Caco-2 (cell line): ENCODE measurements at regions not wholly inside any gene's neighbourhood (a gene's known extent, or its start where the extent isn't known, plus 50 kb on each side); places are given as distances from the start of the nearest gene placed in this dataset.

ENCODE experiments used
- BruUV-seq: library from RNA; stranded (reverse); fragments of 400-500 nt; replicated peaks from 2 replicates; lab custom pipeline; 2021; lab: Mats Ljungman, UMichigan
- CTCF ChIA-PET: fragments of 300-600 bp; sonication (Branson Sonifier 250); formaldehyde crosslinking; loops from one replicate; lab custom pipeline; 2022; ENCODE audit warnings: antibody characterized with exemption; lab: Charles Lee
- POLR2A ChIA-PET: fragments of 300-600 bp; sonication (Branson Sonifier 250); formaldehyde crosslinking; loops from one replicate; lab custom pipeline; 2022; ENCODE audit warnings: antibody characterized with exemption; lab: Charles Lee
- DNase-seq, 2 experiments: peaks; one replicate each; pipeline versions ENCODE4 v3.0.0 to v3.0.0-alpha.2; 2020 to 2022
- H3K27me3 ChIP-seq: replicated peaks from 2 replicates; pipeline ENCODE4 v1.6.0; 2011; ENCODE audit warnings: low read length; ENCODE audit not compliant: control insufficient read depth, insufficient read depth
- H3K36me3 ChIP-seq: 2 replicates; pipeline ENCODE4 v1.5.1; 2011; ENCODE audit warnings: low read length; ENCODE audit not compliant: control insufficient read depth, insufficient read depth
- H3K4me1 ChIP-seq: fragments of 250-450 bp; sonication (Bioruptor Pico); 2 replicates; pipeline ENCODE4 v1.5.1; 2020; ENCODE audit warnings: mild to moderate bottlenecking
- H3K4me3 ChIP-seq: 2 replicates; pipeline ENCODE4 v1.5.1; 2011; ENCODE audit warnings: low read depth, mild to moderate bottlenecking, control low read depth, low read length
- H3K9me3 ChIP-seq: fragments of 250-450 bp; sonication (Bioruptor Pico); 2 replicates; pipeline ENCODE4 v1.5.1; 2020; ENCODE audit warnings: mild to moderate bottlenecking, moderate library complexity
- H3K27ac Mint-ChIP-seq: one replicate; pipeline ENCODE4 v1.8.0; 2022; ENCODE audit warnings: mixed read lengths; ENCODE audit not compliant: unreplicated experiment
- H3K27me3 Mint-ChIP-seq: one replicate; pipeline ENCODE4 v1.8.0; 2022; ENCODE audit warnings: mixed read lengths; ENCODE audit not compliant: insufficient read depth, unreplicated experiment
- H3K36me3 Mint-ChIP-seq: one replicate; pipeline ENCODE4 v1.8.0; 2022; ENCODE audit warnings: mild to moderate bottlenecking, mixed read lengths; ENCODE audit not compliant: insufficient read depth, unreplicated experiment
- H3K4me1 Mint-ChIP-seq: one replicate; pipeline ENCODE4 v1.8.0; 2022; ENCODE audit warnings: low read depth, mixed read lengths; ENCODE audit not compliant: unreplicated experiment
- H3K4me3 Mint-ChIP-seq: one replicate; pipeline ENCODE4 v1.8.0; 2022; ENCODE audit warnings: mild to moderate bottlenecking, moderate library complexity, mixed read lengths; ENCODE audit not compliant: unreplicated experiment
- H3K9me3 Mint-ChIP-seq: one replicate; pipeline ENCODE4 v1.8.0; 2022; ENCODE audit warnings: mixed read lengths; ENCODE audit not compliant: unreplicated experiment
- intact Hi-C: fragments of 100-400 bp; cut with micrococcal nuclease; formaldehyde crosslinking; loops from one replicate; pipeline ENCODE4 v1.10.0; 2022; ENCODE audit not compliant: unreplicated experiment
- TF ChIP-seq, protein P1 (sequence below), 2 experiments: fragments of 200-600 bp in 1 of 2; IDR thresholded peaks; 1 replicate in 1 of 2; 2 replicates in 1 of 2; pipeline versions ENCODE4 v1.5.1 to v1.8.0; 2011 to 2022; ENCODE audit warnings: antibody characterized with exemption in 1 of 2, control low read depth in 1 of 2, inconsistent platforms in 1 of 2, low read depth in 1 of 2, low read length in 1 of 2, mild to moderate bottlenecking in 1 of 2, moderate library complexity in 1 of 2; ENCODE audit not compliant: insufficient read depth in 1 of 2, severe bottlenecking in 1 of 2, unreplicated experiment in 1 of 2

DNA sequence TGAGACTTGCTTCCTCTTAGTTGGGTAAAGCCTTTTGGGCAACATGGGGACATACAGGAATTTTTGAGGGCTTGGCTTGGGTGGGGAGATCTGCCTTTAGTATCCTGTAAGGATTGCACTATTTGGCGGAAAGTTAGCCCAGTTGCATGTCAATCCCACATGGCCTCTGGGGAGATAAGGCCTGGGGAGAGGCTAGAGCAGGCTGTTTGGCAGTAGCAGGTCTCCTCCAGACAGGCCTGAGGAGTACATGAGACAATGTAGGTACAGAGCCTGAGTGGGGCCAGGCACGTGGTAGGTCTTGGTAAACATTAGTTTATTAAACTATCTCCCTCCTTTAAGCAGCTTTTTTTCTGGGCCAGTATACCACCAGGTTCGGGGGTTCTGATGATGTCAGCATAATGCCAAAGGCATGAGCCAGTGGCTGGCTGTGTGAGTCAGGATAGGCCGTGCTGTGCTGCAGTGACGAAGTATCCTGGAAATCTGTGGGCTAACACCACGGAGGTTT, 147.9 kb downstream of the VEGFA start:
- H3K9me3 ChIP-seq: no peaks in the 10 kb centered on the region
- H3K4me3 ChIP-seq: no peak overlapping the region
- BruUV-seq: no TSS peak
- Mint-ChIP-seq H3K27ac (peak overlapping the region; percentile 36), H3K36me3 (no peaks in the 10 kb centered on the region), H3K9me3 (no peaks in the 10 kb centered on the region), H3K4me1 (peaks cover 8% of the 10 kb centered on the region), H3K27me3 (no peaks in the 10 kb centered on the region), H3K4me3 (no peak overlapping the region)
- H3K4me1 ChIP-seq: peaks cover 28% of the 10 kb centered on the region
- no peak for DNase-seq
- H3K27me3 ChIP-seq: no peaks in the 10 kb centered on the region
- intact Hi-C loops: no loop called here
- no peaks in the 10 kb centered on the region for H3K36me3 ChIP-seq
- TF ChIP-seq, protein P1, sequence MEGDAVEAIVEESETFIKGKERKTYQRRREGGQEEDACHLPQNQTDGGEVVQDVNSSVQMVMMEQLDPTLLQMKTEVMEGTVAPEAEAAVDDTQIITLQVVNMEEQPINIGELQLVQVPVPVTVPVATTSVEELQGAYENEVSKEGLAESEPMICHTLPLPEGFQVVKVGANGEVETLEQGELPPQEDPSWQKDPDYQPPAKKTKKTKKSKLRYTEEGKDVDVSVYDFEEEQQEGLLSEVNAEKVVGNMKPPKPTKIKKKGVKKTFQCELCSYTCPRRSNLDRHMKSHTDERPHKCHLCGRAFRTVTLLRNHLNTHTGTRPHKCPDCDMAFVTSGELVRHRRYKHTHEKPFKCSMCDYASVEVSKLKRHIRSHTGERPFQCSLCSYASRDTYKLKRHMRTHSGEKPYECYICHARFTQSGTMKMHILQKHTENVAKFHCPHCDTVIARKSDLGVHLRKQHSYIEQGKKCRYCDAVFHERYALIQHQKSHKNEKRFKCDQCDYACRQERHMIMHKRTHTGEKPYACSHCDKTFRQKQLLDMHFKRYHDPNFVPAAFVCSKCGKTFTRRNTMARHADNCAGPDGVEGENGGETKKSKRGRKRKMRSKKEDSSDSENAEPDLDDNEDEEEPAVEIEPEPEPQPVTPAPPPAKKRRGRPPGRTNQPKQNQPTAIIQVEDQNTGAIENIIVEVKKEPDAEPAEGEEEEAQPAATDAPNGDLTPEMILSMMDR (IDR thresholded peaks at IDR 0.05; ENCODE audit: insufficient read depth in 1 of 2, low read depth in 1 of 2, low read length in 1 of 2, severe bottlenecking in 1 of 2, unreplicated experiment in 1 of 2): no peak
- ChIA-PET POLR2A (no interaction called here), CTCF (no interaction called here)

DNA sequence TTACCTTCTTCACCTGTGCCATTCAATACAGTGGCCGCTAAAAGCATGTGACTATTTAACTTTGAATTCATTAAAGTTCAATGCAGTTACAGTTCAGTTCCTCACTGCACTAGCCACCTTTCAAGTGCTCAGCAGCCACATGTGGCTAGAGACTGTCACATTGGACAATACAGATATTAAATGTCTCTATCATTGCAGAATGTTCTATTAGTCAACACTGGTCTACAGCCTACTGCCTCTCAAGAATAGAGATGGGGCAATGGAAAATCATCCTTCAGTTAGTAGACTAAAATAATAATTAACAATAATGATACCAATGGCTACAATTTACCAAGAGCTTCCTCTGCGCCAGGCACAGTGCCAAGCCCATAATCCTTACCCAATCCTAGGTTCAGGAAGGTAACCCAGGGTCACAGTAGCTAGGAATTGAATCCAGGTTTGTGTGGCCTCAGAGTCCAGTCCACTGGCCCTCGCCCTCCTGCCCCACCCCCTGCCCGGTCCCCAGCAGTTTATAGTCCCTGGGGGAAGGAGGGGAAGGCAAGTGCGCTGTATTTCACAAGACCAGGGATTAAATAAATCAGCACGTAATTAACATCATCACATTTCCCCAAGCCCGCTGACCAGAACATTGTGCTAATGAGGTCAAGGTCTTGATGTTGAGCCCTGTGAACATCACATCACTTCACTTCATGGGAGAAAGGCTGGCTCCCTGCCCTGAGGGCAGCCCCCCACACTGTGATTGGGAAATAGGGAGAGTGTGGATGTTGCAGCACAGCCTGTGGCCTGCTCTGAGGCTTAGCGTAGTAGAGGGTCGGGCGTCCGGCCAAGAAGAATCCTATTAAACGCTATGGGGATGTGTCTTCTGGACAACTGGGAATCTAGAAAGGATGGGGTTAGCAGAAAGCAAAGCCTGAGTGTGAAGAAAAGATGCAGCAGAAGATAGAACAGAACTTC, 147.2 kb downstream of the VEGFA start:
- BruUV-seq: no TSS peak

More for the DNA sequence above, 147.2 kb downstream of the VEGFA start:
- CTCF ChIA-PET: no interaction called here
- H3K4me1 ChIP-seq: peaks cover 35% of the 10 kb centered on the region
- no peaks in the 10 kb centered on the region for H3K36me3 ChIP-seq
- TF ChIP-seq, protein P1 (IDR thresholded peaks at IDR 0.05; ENCODE audit: insufficient read depth in 1 of 2, low read depth in 1 of 2, low read length in 1 of 2, severe bottlenecking in 1 of 2, unreplicated experiment in 1 of 2): no peak
- H3K4me3 ChIP-seq: no peak overlapping the region
- no peak overlapping the region for H3K4me3 Mint-ChIP-seq
- intact Hi-C loops: no loop called here
- H3K9me3 Mint-ChIP-seq: no peaks in the 10 kb centered on the region
- DNase-seq: no peak
- no peaks in the 10 kb centered on the region for H3K27me3 ChIP-seq
- H3K27ac Mint-ChIP-seq: peak overlapping the region; percentile 36
- POLR2A ChIA-PET: no interaction called here
- H3K9me3 ChIP-seq: no peaks in the 10 kb centered on the region
- H3K36me3 Mint-ChIP-seq: no peaks in the 10 kb centered on the region
- no peaks in the 10 kb centered on the region for H3K27me3 Mint-ChIP-seq
- peaks cover 13% of the 10 kb centered on the region for H3K4me1 Mint-ChIP-seq
